HT-29 (cell line): ENCODE measurements at regions not wholly inside any gene's neighbourhood (a gene's known extent, or its start where the extent isn't known, plus 50 kb on each side); places are given as distances from the start of the nearest gene placed in this dataset.
"Not testable (repeated sequence)": the region's sequence is repeated elsewhere in the genome, so short reads cannot be mapped to it uniquely, and the experiment has no call there.

ENCODE experiments used
- DNase-seq: peaks from one replicate; pipeline ENCODE4 v3.0.0-alpha.2; 2015; ENCODE audit warnings: low spot score

GRCh38 chr12:63508543-63508942, 159.8 kb downstream of the DPY19L2 start:
- no peak for DNase-seq

DNA sequence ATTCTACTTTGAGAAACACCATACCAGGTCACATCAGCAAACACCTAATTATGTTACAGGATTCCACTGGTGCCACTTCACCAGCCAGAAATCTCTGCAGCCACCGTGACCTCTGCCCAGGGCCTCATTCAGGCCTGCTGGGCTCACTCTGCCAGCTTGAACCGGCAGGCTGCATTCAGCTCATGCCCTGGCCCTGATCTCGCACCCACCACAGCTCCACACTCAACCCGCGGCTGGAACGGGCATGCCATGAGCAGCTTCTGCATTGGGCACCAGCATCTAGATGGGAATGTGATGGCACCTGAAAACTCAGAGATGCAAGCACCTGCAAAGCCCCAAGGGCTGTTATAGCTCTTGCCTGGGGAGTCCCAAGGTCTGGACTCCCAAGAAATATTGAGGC, 168.7 kb downstream of the DPY19L2 start:
- no peak for DNase-seq

- no peak for DNase-seq
These were observed 170.1 kb downstream of the DPY19L2 start for GRCh38 chr12:63498239-63498638.

- peak; percentile 14 for DNase-seq
These were observed 171.6 kb downstream of the DPY19L2 start for GRCh38 chr12:63496654-63497053.

DNA sequence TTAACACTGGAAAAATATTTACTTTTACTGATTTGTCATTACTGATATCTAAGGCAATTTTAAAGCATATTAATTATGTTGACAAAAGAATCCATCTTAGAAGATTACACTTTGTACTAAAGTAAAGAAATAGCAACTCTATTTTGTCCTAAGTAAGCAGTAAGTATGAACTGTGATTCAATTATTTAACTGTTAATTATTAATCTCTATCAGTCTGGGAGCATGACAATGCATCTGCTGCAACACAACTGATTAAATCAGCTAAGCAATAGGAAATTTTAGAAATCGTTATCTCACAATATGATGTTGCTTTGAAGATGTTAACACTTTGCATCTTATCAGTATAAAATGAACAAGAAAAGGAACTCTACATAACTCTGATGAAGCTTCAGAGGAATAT, 172.3 kb downstream of the DPY19L2 start:
- peak; percentile 12 for DNase-seq

GRCh38 chr12:63493357-63493756, 174.9 kb downstream of the DPY19L2 start:
- not testable (repeated sequence) for DNase-seq

DNA sequence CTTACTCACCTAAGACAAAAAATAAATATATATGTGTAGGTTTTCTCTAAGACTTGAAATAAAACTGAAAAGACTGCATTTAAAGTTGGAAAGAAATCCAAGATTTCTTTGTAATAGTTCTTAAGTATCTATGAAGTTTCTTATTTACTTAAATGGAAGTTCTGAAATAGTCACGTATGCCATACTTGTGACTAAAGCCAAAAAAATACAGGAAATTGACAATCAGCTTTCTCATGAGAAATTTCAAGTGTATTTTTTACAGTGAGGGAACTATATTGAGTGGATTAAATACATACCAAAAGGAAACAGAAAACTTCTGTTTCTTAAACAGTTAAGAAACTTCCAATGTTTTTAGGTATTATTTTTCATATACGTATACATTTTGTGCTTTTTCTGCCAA, 188.1 kb downstream of the DPY19L2 start:
- DNase-seq, result no peak

DNA sequence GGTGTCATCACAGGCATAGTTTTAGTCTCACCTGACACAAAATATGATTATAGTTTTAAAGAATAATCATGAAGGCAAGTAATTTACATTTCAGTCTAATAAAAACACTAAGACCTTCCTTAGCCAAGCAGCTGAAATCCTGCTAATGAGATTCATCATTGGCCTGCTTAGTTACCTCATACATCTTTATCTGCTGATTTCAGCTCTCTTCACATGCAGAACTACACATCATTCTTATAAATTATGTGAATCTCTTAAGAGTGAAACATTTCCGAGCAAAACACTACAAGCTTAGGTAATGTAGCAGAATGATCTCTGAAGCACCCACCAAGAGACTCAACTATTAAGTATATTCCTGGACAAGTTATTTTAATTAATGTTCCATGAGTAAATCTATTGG, 198.1 kb downstream of the DPY19L2 start:
- no peak for DNase-seq

- DNase-seq, result no peak
These were observed 200.3 kb downstream of the DPY19L2 start for GRCh38 chr12:63467951-63468350.

DNA sequence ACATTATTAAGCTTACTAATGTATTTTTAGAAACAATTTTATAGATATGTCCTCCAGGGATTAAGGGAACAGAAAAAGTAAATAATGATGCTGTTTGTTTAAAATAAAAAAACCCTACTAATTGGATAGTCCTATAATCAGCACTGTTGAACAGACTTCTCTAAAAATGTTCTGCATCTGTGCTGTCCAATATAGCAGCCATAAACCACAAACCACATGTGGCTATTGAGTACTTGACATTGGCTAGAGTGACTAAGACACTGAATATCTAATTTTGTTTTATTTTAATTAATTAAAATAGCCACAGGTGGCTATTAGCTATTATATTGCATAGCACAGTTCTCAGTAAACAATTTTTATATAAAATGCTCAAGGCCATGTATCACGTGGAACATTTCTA, 210.4 kb downstream of the DPY19L2 start:
- no peak for DNase-seq

- DNase-seq, result no peak
These were observed 210.9 kb downstream of the DPY19L2 start for GRCh38 chr12:63457428-63457827.

GRCh38 chr12:63450816-63451215, 217.5 kb downstream of the DPY19L2 start:
- DNase-seq, result peak; percentile 8

DNA sequence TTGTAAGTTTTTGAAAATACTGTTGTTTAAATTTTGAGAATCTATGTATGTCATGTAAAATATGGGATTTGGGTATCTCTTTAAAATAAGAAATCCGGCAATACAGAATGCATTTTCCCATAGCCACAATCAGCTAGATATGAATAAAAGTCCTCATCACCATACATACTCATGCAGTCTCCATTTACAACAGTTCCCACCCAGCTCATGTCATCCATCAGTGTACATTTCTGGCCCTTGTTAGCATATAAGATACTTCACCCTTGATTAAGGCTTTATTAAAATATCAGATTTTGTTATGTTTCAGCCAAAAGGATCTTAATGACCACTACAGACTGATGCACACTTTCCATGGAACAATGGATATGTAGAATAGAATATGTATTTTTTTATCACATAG, 218.0 kb downstream of the DPY19L2 start:
- no peak for DNase-seq

- no peak for DNase-seq
These were observed 222.9 kb downstream of the DPY19L2 start for GRCh38 chr12:63445224-63445880.

DNA sequence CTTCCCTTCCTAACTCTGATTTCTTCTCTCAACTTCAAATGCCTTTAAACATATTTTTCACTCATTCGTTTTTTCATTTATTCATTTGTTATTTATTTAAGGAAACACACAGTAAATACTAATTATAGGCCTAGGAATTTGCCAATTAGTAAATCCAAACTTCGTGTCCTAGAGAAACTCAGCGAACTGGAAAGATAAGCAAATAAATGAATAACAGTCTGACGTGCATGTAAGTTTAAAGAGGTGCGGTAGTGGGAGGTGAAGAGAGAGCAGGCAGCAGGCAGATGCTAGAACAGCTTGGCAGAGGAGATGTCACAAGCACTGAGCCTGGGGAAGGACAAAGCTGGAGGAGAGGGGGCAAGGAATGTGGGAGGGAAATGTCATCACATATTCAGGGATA, 228.2 kb downstream of the DPY19L2 start:
- DNase-seq, result no peak

DNA sequence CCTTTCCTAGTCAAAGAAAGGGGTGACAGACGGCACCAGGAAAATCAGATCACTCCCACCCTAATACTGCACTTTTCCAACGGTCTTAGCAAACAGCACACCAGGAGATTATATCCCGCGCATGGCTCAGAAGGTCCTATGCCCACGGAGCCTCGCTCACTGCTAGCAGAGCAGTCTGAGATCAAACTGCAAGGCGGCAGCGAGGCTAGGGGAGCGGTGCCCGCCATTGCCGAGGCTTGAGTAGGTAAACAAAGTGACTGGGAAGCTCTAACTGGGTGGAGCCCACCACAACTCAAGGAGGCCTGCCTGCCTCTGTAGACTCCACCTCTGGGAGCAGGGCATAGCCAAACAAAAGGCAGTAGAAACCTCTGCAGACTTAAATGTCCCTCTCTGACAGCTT, 233.9 kb downstream of the DPY19L2 start:
- not testable (repeated sequence) for DNase-seq

DNA sequence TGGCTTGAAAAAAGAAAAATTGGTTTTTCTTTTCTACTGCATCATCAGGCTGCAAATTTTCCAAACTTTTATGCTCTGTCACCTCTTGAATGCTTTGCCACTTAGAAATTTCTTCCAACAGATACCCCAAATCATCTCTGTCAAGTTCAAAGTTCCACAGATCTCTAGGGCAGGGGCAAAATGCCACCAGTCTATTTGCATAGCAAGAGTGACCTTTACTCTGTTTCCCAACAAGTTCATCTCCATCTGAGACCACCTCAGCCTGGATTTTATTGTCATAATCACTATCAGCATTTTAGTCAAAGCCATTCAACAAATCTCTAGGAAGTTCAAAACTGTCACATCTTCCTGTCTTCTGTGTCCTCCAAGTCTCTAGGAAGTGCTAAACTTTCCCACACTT, 240.3 kb downstream of the DPY19L2 start:
- not testable (repeated sequence) for DNase-seq

GRCh38 chr12:63427029-63427428, 241.3 kb downstream of the DPY19L2 start:
- DNase-seq, result not testable (repeated sequence)

- no peak for DNase-seq
These were observed 243.6 kb downstream of the DPY19L2 start for GRCh38 chr12:63424671-63425070.

- no peak for DNase-seq
These were observed 244.5 kb downstream of the DPY19L2 start for GRCh38 chr12:63423839-63424238.

DNA sequence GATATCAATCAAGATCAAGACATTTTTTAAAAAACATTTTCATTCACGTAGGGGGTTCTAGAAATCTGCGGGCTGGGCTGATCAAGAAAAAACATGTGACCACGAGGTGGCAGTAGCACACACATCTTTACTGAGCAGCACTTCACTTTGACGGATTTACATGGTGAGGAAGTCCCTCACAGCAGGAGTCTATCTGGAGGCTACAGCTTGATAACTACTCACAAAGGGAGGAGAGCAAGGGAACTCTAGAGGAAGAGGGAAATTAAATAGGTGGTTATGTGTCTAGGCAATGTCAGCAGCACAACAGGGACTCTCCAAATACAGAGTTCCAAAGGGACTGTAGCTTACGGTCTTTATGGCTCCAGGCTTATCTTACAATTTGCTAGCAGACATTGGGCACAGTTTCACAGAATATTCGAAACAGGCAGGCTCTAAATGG, 248.1 kb downstream of the DPY19L2 start:
- DNase-seq, result peak; percentile 37

GRCh38 chr12:63419154-63419553, 249.1 kb downstream of the DPY19L2 start:
- DNase-seq, result peak; percentile 85

GRCh38 chr12:63416788-63417187, 251.5 kb downstream of the DPY19L2 start:
- DNase-seq, result no peak

DNA sequence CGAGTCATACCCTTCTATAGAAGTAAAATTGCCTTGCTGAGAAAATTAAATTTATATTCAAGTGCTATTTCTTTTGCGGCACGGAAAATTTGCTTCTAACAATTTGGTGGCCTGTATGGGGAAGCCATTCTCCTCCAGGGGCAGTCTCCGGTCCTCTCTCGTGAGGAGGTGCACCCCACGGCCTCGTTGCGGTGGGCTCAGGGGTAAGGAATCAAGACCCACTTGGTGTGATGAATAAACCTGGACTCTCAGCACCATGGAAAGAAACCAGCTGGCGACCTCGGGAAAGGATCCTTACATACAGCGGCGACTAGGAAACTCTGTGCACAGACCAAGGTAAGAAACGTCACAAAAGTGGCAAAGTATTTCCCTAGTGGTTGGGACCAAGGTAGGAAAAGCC, 252.9 kb downstream of the DPY19L2 start:
- no peak for DNase-seq
